Esophagus muscularis mucosa (tissue), 4 donors: ENCODE measurements at regions not wholly inside any gene's neighbourhood (a gene's known extent, or its start where the extent isn't known, plus 50 kb on each side); places are given as distances from the start of the nearest gene placed in this dataset.

Source experiments
- CTCF ChIP-seq, 3 experiments: fragments of 200-600 bp in 2 of 3; fragments of 450-650 bp in 1 of 3; sonication (generic) in 2 of 3; IDR thresholded peaks; one replicate each; pipeline ENCODE4 v1.5.1; 2017 to 2019; ENCODE audit warnings: antibody characterized with exemption in 3 of 3, mild to moderate bottlenecking in 2 of 3, moderate library complexity in 1 of 3
- EP300 ChIP-seq: sonication (generic); formaldehyde crosslinking; IDR thresholded peaks from one replicate; pipeline ENCODE4 v1.6.1; 2017; ENCODE audit warnings: antibody characterized with exemption
- POLR2A ChIP-seq: fragments of 450-650 bp; IDR thresholded peaks from one replicate; pipeline ENCODE4 v1.6.1; 2017; ENCODE audit warnings: antibody characterized with exemption, moderate library complexity, mild to moderate bottlenecking, low read depth
- POLR2AphosphoS5 ChIP-seq, 2 donors: sonication (generic); formaldehyde crosslinking; IDR thresholded peaks; one replicate each; pipeline ENCODE4 v1.6.1; 2017; ENCODE audit warnings: antibody characterized with exemption in 2 of 2

- TF ChIP-seq POLR2A (no peak), CTCF (IDR thresholded peaks at IDR 0.05) (peak in 2 of 3 experiments; percentile 35 to 46), POLR2AphosphoS5 (IDR thresholded peaks at IDR 0.05) (no peak), EP300 (no peak)
These were observed 86.2 kb downstream of the NPAP1 start for GRCh38 chr15:24761704-24762302.
